ENCODE measurements at regions not wholly inside any gene's neighbourhood (a gene's known extent, or its start where the extent isn't known, plus 50 kb on each side); places are given as distances from the start of the nearest gene placed in this dataset.

- no peak for DNase-seq
Measured at GRCh38 chr11:8800520-8801110, 110.4 kb upstream of the AKIP1 start.

- no peak for DNase-seq
Measured at GRCh38 chr11:8801121-8801520, 109.9 kb upstream of the AKIP1 start.

- no peak for DNase-seq
Measured at GRCh38 chr11:8802251-8802650, 108.7 kb upstream of the AKIP1 start.

DNA sequence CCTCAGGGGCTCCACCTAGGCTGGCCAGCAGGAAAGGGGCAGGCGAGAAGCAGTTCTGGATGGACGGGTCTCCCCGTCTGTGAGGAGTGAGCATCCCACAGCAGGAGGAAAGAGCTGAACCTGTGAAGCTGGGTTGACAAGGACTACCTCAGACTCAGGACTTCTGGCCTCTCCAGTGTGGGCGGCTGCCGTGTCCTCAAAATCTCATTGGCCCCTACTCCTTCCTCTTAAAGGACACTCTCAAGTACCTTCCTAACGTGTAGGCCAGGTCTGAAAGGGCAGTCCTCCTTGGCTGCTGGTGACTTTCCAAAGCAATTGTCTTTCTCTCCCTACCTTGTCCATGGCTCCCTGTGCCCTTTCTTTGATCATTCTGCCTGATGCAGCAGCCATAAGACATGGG lies 107.0 kb upstream of the AKIP1 start:
- DNase-seq = no peak

GRCh38 chr11:8805296-8805695 lies 105.7 kb upstream of the AKIP1 start:
- no peak for DNase-seq

- DNase-seq = no peak
Measured at GRCh38 chr11:8806974-8807373, 104.0 kb upstream of the AKIP1 start.

DNA sequence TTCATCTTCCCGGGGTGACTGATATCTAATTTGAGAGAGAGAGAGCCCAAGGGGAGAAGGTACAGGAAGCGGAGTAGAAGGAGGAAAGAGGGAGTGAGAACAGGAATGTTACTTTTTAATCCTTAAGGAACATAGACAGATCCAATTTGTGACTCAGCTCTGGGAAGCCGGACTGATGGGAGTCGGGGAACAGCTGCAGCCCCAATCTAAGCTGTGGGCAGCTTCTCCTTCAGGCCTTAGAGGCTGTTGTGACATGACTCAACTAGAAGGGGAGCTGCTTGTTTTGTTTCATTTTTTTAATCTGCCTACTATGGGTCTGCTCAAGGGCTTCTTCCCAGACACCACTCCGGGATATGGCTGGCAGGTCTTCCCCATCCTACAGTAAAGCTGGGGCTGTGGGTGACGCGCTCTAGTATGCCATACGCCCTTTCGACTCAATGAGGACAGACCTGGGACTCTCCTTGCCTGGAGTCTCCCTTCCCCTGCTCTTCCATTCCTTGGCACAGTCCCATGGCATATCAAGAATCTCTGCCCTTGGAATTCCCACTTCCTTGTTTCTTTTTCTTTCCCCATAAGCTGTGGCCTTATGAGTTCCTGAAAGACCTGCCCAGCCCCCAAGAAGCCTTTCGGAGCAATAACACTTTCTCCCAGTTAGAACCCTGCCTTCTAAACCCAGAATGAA lies 103.3 kb upstream of the AKIP1 start:
- DNase-seq = peak; percentile 65

DNA sequence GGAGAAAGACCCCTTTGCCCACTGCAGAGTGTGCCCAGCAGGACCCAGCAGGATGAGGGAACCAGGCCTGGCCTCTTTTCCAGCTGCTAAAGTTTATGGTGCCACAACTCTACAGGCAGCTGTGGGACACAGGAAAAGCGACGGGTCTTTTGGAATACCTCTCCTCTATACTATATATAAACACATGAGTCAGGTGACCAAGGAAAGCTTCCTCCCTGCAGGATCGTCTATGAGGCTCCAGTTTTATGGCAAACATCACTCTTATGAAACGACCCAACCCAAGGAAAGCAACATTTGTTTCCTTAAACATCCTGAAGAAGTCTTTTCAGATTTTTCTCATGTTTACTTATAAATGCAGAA lies 102.8 kb upstream of the AKIP1 start:
- no peak for DNase-seq

DNA sequence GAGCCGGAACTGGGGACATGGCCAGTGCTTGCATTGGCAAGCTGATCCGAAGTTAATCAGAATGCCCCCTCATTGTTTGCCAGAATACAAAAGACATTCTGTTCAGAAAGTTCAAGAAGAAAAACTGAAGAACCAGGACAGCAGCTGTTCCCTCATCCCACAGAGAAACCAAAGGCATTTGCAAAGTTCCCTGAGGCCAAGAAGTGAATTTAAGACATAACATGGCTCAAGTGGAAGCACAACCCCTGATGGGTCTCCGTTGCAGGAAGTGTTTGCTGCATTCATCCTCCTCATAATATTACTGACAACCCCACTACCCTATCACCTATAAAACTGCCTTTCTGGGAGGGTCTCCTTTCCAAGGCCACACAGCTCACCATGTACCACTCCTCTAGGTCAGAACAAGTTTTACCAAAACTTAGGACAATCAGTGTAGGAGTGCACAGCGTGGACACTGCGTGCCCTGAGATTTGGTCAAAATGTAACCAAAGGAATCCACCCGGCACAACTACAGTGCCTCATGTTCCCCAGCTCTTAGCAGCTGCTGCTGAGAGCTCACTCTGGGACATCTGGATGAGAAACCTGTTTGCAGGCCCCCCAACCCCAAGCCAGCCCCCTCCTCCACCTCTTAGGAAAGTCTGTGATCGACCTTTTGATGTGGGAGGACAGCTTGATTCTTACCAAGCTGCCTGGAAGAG lies 101.6 kb upstream of the AKIP1 start:
- peak; percentile 38 for DNase-seq

- DNase-seq = no peak
Measured at GRCh38 chr11:8809939-8810539, 101.0 kb upstream of the AKIP1 start.

DNA sequence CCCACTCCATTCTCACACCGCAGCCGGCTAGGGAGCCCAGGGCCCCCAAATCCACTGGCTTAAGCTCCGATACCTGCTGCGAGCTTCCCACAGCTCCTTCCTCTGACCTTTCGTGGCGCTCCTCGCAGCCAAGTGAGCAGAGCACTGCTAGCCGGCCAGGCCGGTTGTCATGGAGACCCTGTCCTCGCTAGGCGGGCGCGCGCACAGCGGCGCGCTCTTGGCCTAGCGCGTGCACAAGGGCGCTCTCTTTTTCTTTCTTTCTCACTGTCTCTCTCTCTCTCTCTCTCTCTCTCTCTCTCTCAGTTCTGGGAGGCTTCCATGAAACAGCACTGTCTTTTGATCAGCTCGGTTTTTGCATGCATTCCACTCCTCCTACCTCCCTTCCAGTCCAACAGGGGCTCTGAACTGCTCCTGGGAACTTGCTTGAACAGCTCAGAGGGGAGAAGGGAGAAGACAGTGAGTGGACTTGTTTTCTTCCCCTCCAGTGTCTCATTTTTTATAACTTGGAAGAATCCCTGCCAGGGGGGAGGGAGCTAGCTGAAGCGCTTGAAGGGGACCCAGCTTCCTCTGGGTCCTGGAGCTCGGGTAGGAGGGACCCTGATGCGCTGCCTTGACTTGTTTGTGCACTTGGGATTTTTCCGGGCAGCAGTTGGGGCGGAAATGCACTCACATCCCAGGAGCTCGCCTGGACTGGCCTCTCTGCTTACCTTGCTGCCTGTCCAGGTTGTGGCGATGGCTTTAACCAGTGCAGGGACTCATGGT lies 100.3 kb upstream of the AKIP1 start:
- DNase-seq = peak; percentile 92

DNA sequence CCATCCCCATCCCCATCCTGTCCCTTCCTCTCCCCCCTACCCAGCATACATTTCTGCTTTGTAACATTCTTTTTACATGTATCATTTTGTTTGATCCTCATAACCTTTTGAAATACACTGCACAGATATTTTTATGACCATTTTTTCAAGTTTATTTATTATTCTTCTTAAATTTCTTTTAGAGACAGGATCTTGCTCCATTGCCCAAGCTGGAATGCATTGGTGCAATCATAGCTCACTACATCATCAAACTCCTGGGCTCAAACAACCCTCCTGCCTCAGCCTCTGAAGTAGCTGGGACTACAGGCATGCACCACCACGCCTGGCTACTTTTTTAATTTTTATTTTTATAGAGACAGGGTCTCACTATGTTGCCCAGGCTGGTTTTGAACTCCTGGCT lies 99.4 kb upstream of the AKIP1 start:
- DNase-seq = no peak

DNA sequence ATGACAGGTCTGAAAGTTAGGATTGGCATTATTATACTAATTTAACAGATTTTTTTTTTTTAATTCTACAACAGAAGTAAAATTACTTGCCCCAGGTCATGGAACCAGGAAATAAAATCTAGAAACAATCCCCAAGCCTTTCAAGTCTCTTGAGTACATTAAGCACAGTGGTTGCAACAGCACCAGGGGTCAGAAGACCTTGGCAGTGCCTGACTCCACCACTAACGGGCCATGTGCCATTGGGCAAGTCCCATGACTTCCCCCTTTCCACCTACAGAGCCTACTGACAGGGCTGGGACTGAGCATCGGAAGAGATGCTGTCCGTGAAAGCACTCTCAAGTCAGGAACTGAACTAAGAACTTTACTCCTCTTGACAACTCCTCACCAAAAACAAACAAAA lies 98.6 kb upstream of the AKIP1 start:
- no peak for DNase-seq

- peak; percentile 87 for DNase-seq
Measured at GRCh38 chr11:8813658-8814057, 97.3 kb upstream of the AKIP1 start.

DNA sequence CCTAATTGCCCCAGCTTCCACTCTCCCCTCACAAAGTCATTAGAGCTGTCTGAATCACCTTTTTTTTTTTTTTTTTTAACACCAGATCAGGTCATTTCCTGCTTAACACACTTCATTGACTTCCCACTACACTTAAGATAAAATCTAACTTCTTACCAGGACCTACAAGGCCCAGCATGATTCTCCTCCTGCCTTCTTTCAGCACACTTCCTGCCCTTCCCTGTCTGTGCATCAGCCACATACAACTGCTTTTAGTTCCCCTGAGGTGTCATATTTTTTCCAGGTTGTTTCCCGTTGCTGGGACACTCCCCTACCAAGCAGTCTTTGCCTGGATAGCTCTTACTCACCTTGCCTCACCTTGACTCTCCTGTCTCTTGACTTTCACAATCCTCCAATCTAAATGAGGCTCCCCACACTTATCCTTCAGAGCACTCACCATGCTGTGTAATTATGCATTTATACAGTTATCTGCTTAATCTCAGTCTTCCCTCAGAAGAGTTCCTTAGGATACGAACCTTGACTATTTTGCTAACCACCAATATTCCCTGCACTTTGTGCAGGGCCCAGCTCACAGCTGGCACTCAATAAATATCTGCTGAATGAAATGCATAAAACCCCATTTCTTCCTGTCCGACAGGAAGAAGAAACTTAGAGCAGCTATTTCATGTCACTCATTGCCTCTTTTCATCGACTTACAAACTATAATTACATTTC lies 96.6 kb upstream of the AKIP1 start:
- DNase-seq = no peak

DNA sequence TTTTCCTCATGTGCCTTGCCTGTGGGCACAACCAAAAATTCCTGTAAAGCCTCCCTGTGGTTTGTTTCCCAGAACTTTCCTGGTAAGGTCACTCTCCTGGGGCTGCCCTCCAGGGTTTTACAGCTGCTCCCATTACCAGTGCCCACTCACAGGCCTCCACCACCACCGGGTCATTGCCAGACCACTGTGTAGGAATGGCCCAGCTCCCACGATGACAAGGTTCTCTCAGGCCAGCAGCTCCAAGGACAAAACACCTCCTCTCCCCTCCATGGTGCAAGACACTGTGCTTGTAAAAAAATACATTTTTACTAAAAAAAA lies 96.1 kb upstream of the AKIP1 start:
- peak; percentile 46 for DNase-seq

- DNase-seq = no peak
Measured at GRCh38 chr11:8818421-8818820, 92.6 kb upstream of the AKIP1 start.

DNA sequence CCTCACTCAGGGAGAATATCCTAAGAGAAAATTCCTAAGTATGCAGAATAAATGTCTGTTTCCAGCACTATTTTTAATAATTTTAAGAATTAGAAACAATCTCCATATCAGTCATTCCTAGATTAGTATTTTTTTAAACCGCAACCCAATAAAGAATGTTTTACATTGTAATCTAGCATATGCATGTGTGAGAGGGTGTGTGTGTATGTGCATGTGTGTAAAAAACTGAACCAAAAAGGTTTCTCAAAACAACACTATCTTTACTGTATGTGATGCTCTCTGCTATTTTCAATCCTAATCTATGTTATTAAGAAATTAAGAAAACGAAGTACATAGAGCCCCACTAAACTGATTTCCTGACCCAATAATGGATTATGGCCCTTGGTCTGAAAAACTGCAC lies 90.6 kb upstream of the AKIP1 start:
- DNase-seq = no peak

- DNase-seq = no peak
Measured at GRCh38 chr11:8822469-8822868, 88.5 kb upstream of the AKIP1 start.

GRCh38 chr11:8823174-8823742 lies 87.7 kb upstream of the AKIP1 start:
- DNase-seq = no peak

DNA sequence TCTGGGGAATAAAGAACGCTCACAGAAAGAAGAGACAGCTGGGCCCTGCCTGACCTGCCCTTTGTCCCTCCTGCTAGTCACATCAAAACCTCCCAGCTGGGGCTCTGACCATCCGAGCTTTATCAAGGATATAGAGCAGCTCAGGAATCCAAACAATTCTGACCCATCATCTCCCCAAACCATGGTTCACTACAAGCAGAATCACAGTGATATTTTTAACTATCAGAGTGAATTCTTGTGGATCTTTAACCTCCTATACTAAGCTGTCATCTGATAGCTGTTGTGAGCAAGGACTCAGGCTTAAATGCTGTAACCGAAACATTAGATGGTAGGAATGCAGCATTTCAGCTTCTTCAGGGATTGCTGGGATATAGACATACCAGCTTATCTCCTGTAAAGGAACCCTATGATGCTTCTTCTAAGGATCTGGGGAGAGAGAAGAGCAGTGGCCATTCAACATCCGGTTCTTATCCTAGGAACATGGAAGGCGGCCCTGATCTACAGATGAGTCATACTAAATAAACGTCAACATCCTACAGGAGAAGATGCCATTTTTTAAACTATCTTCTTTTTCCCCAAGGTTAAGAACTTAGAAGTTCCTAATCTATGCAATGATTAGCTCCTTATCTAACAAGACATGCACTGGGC lies 84.7 kb upstream of the AKIP1 start:
- DNase-seq = no peak

All from right hindlimb (tissue), 1 donor.